D721Med (cell line): ENCODE measurements at regions not wholly inside any gene's neighbourhood (a gene's known extent, or its start where the extent isn't known, plus 50 kb on each side); places are given as distances from the start of the nearest gene placed in this dataset.
A peak's percentile ranks its signal among the peaks of the same experiment; 100 is the strongest.

Experiments
- DNase-seq: peaks from one replicate; pipeline ENCODE4 v3.0.0; 2011; ENCODE audit warnings: low spot score; ENCODE audit not compliant: insufficient read length
- FAIRE-seq: peaks from 2 replicates; lab custom pipeline; 2011; peaks lifted over from hg19 to GRCh38; lab: Jason Lieb, UNC
- TF ChIP-seq, protein P1 (sequence below): IDR thresholded peaks from 2 replicates; pipeline ENCODE4 v1.5.1; 2012; ENCODE audit warnings: mild to moderate bottlenecking, control low read depth; ENCODE audit not compliant: insufficient read depth; ENCODE audit errors: missing control alignments

DNA sequence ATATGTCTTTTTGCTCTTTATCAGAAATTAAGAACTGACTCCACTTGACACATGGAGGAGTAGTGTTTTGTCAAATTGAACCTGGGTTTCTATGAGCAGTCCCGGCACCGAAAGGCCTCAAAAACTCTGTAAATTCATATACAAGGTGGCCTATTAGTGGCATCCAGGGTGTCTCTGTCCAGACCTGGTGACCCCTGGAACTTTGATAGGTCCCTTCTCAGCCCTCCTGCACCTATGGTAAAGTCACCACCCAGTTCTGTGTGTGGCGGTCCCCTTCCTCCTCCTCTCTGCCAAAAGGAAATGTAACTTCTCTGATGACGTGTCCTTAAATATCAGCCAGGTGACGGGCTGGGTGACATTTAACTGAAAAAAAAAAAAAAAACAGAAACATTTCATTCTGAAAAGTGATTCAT lies 204.0 kb upstream of the FOXN3 start:
- FAIRE-seq = no peak

GRCh38 chr14:89620436-89620835 lies 203.4 kb upstream of the FOXN3 start:
- TF ChIP-seq, protein P1, sequence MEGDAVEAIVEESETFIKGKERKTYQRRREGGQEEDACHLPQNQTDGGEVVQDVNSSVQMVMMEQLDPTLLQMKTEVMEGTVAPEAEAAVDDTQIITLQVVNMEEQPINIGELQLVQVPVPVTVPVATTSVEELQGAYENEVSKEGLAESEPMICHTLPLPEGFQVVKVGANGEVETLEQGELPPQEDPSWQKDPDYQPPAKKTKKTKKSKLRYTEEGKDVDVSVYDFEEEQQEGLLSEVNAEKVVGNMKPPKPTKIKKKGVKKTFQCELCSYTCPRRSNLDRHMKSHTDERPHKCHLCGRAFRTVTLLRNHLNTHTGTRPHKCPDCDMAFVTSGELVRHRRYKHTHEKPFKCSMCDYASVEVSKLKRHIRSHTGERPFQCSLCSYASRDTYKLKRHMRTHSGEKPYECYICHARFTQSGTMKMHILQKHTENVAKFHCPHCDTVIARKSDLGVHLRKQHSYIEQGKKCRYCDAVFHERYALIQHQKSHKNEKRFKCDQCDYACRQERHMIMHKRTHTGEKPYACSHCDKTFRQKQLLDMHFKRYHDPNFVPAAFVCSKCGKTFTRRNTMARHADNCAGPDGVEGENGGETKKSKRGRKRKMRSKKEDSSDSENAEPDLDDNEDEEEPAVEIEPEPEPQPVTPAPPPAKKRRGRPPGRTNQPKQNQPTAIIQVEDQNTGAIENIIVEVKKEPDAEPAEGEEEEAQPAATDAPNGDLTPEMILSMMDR = no peak
- DNase-seq (no peak), FAIRE-seq (no peak)

More for the DNA sequence above, 204.0 kb upstream of the FOXN3 start:
- TF ChIP-seq, protein P1 = no peak
- DNase-seq = no peak

DNA sequence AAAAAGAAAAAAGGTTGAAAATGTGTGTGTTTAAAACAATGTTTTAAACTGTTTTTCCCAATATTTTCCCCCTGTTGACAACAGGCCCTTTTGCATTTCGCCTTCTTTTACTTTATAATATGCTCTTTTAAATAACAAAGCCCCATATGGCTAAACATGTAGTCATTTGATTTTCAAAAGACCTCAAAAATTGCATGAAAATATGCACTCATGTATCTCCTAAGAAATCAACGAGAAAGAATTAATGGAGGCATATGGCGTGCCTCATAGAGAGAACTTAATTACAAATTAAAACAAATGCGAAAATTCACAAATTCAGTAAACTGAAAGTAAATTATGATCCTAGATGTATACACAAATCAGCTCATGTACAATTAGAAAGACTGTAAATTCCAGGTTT lies 202.6 kb upstream of the FOXN3 start:
- FAIRE-seq (no peak), DNase-seq (no peak)

GRCh38 chr14:89618811-89619551 lies 201.9 kb upstream of the FOXN3 start:
- FAIRE-seq (no peak), DNase-seq (peak; percentile 31)
- TF ChIP-seq, protein P1 = no peak

More for the DNA sequence above, 202.6 kb upstream of the FOXN3 start:
- TF ChIP-seq, protein P1 = no peak

DNA sequence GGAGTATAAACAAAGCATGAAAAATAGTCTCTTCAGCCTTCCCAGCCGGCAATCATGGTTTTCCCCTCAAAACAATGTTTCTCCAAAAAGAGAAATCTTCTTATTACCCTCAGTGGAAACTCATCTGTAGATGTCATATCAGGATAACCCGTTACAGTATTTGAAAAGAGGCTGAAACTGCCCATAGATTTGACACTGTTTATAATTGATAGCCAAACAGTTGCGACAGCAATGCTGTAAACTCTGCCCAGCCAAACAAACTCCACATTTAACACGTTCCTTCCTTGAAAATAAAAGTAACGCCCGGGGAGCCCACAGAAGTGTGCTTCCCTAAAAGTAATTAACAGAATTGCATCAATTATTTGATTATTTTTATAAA lies 201.3 kb upstream of the FOXN3 start:
- no peak for DNase-seq
- TF ChIP-seq, protein P1 = no peak
- FAIRE-seq = no peak

DNA sequence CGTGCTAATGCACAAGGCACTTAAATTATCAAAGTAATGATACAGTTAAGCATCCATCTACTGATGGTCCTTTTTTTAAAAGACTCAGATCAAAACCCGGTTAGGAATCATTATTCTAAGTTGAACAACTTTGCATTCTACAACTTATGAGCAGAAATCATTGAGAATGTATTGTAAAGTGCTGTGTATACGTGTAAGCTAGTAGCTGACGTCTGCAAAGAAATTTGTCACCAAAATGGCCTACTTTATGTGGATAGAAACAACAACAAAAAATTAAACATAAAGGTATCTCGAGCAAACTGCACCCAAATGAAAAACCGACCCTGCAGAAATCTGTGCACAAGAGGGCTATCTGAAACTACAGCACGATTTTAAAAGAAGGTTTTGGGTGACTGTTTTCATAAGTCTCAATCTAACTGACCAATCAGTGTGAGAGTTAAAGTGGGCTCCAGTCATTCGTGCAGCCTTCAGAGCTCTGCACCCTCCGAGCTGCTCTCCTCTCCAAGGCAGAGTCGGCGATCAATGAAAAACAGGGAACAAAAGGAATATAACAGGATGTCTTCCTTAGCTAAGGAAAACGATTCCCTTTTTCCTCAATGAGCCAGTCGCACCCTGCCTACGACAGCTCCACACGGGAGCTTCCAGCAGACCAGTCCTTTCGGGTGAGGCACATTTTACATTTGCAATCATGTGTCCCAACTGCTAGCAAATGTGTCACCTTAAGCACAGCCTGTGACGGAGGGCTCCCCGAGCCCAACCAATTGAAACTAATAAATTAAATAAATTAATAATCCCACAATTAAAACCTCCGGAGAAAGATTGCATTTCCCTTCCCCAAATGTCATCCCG lies 200.7 kb upstream of the FOXN3 start:
- FAIRE-seq (no peak), DNase-seq (no peak)
- TF ChIP-seq, protein P1 = no peak
